ENCODE measurements at regions not wholly inside any gene's neighbourhood (a gene's known extent, or its start where the extent isn't known, plus 50 kb on each side); places are given as distances from the start of the nearest gene placed in this dataset.

DNA sequence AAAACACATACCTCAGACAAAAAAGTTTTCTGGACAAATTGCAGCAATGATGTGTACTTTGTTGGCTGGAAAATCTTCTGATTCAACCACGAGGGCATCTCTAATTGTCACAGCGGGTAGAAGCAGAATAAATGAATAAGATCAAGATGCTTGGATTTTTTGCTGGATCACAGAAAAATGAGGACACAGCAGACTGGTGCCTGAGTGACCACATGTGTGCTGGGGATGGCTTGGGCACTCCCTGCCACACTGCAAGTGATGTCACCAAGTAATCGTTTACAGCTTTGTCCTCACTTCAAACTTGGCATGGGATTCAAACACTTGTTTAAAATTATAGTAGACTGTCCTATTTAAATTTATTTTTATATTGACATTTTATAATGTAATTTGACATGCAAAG lies 557.0 kb downstream of the SPRY1 start:
- DNase-seq, result no peak

DNA sequence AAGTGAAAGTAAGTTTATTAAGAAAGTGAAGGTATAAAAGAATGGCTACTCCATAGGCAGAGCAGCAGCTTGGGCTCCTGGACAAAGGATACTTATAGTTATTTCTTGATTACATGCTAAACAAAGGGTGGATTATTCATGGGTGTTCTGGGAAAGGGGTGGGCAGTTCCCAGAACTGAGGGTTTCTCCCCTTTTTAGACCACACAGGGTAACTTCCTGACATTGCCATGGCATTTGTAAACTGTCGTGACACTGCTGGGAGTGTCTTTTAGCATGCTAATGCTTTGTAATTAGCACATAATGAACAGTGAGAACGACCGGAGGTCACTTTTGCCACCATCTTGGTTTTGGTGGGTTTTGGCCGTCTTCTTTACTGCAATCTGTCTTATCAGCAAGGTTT lies 557.6 kb downstream of the SPRY1 start:
- no peak for DNase-seq

DNA sequence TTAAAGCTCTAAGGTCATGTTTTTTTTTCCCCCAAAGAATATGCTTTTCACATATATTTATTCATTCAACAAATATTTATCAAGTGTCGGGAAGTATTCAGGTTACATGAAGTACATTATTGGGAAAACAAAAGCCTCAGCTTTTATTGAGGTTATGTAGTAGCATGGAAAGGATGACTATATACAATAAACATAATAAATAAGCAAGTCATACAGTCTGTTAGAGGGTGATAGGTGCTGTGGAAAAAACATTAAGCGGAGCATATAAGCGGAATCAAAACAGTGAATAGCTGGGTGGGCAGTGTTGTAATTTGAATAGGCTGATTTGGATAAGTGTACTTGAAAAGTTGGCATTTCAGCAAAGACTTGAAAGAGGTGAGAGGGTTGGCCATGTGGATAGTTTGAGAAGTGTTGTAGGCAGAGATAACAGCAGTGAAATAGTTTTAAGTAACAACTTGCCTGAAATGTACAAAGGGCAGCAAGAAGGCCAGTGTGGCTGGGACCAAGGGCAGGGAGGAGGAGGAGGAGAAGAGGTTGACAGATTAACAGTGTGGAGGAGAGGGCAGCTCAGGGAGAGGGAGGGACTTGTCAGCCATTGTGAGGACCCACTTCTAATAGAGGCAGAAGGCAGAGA lies 558.7 kb downstream of the SPRY1 start:
- no peak for DNase-seq

DNA sequence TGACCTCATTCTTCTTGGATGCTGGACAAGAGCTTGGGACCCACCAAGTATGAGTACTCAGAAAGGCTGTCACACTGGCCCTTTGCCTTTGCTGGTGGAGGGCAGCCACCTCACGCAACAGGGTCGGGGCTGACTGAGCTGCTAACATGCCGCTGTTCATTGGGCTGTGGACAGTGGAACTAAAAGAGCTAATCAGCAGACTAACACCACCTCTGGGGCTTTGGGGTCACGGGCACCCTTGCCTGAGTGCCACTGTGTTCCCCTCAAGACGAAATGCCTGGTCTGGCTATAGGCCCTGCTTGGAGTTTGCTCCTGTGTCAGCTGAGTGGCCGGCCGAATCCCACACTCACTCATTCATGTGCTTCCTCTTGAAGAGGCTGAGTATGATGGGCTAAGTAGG lies 559.6 kb downstream of the SPRY1 start:
- DNase-seq, result no peak

DNA sequence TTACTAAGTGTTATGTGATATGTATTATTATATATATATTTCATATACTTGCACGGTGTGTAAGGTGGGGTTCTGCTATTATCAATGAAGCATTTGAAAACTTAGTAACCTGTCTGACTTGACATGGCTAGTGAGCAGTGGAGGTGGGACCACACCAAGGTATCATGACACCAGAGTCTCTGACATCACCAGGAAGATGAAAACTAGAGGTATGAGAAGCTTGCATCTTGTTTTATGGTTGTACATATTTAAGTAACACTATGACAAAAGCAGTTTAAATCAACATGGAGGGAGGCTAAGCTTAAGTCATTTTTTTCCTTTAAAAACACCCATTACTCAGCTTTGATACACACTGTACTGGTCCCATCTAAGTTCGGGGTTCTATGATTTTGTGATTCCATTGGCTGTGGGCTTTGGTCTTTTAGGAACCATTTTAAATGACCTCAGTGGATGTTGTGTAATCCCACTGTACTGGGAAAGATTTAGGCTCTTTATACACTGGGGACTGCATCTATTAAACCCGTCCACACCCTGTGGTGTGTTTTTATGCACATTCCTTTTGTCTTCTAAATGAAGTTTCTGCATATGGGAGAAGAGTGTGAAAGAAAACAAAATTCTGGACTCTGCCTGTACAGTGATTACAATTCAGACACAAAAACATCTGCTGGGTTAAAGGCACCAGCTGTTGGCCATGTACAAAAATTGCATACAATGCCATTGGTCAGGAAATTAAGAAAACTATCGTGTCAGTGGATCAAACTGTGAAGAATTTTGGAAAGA lies 570.6 kb downstream of the SPRY1 start:
- no peak for DNase-seq

DNA sequence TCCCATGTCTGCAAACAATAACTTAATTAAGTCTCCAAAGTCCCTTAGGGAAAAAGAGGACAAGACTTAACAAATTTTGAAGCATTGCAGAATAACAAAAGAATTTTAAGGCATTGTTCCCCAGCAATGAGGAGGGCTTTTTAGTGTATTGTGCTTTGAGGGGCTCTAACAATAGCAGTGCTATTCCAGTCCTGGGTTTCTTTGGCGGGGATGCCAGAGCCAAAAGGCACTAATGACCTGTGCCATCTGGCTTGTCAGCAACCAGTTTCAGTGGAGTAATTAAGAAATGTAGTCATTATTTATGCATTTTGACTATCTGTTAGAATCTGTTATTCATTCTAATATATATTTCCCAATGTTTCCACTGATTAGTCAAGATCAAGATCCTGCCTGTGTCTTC lies 575.4 kb downstream of the SPRY1 start:
- DNase-seq, result no peak

DNA sequence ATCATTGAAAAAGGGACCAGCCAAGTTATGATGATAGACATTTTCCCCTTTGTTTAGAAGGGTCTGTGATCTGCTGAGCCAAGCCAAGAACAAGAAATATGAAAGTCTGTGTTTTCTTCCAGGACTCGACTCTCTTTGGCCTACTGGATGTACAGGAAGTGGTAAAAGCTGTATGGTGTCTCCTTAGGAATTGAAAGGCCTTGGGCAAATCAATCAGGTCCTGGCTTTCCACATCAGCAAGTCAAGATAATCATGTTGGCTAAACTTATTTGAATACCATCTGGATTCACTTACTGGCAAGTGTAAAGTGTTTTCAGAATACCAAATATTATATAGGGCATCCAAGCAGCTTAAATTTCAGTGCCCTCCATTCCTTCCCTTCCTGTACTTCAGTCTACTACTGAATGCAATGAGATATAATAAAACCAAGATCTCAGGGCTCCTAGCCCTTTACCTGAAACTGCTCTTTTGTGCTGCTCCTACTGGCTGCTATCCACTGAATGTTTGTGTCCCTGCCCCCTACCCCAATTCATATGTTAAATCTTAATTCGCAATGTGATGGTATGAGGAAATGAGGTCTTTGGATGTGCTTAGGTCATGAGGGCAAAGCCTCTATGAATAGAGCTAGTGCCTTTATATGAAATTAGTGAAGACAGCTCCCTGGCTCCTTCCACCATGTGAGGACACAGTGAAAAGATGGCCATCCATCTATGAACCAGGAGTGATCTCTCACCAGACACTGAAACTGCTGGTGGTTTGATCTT lies 578.0 kb downstream of the SPRY1 start:
- no peak for DNase-seq

DNA sequence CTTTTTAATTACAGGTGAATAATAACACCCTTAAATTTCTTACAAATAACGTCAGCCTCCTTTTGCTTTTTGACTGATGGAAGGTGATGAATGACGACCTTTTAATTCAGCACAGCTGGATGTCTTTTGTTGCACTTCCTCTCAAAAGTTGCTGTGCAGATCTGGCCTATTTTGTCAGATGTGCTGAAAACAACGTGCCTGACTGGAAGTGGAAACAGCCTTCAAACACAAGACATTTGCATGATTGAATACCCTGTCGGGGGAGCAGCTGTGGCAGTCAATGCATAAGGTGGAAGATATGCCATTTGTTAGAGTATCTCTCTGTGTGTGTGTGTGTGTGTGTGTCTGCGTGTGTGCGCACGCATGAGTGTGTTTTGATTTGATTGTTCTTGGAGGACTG lies 579.7 kb downstream of the SPRY1 start:
- no peak for DNase-seq

DNA sequence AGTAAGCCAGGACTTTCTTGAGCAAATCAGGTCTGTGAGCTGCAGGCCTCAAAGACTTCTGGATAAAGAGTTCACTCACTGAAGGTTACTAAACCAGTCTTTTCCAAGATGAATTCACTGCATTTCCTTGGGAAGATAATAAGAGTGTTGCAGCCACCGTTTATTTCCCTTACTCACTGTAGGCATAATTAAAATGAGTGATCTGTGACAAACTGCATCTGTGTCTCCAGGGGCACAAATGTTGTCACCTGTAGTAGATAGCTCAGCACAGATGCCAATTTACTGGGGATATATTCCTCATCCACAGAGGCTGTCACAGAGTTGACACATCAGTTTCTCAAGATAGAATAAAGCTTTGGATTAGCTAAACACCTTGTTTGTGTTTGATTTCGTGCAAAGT lies 580.2 kb downstream of the SPRY1 start:
- no peak for DNase-seq

DNA sequence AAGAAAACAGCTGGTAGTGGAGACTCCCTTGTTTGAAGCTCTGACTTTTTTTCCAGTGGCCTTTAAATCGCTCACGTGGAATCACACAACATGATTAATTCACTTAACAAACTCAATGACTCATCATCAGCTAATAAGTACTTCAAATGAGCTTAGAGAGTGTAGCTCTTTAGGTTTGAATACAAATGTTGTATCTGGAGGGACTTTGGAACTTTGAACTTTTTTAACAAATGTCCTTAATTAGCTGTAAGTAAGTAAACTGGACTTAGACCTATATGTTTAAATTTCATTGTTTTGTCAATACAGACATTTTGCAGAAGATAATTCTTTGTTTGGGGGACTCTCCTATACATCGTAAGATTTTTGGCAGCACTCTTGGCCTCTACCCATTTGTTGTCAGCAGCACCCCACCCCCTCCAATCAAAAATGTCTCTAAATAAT lies 581.1 kb downstream of the SPRY1 start:
- no peak for DNase-seq

DNA sequence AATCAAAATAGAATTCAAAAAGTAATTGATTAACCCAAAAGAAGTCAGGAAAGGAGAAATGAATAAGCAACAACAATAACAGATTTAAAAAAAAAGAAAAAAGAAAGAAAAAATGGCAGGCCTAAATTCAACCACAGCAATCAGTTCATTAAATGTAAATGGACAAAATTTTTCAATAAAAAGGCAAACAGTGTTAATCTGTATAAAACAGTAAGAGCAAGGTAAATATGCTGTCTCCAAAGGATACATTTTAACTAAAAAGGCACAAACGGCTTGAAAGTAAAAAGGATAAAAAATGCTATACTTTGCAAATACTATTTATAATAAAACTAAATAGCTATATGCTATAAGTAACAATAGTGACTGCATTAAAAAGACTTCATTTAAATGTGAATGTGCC lies 582.0 kb downstream of the SPRY1 start:
- no peak for DNase-seq

DNA sequence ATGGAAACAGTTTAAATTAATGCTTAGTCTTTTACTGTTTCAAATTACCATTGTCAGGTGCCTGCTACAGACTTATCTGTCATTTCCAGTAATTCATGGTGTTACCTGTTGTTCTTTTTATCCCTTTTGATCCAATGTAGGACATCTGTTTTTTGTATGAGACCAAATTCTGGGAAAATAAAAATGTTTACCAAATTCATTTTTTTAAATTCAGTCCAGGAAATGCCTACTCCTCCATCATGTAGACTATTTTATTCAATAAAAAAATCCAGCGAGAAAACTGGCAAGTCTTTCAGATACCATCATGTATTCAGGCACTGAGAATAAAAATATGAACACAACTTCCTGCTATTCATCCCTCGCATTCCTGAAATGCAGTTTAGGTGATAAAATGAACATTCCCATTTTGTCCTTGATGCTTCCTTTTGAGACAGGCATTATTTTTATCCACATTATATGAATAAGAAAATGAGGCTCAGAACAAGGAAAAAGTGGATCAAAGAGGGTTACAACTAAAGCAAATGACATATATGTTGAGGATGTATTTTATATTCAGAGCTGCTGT lies 584.2 kb downstream of the SPRY1 start:
- DNase-seq, result no peak

DNA sequence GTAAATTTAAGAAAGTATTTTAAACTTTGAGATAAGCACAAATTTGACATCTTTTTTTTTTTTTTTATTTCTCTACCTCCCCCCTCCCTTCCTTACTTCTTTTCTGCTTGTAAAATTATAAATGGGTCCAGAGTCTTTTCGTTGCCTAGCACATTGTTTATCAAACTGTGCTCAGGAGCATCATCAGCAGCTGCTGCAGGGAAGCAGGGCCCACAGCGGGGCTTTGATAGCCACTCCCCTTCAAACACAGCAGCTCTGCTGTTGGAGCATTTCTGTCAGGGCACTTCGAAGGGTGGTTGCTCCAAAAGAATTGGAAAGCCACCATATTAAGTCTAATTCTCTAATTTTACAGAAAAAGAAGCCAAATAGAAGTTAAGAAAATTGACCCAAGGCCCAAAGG lies 588.3 kb downstream of the SPRY1 start:
- DNase-seq, result no peak

DNA sequence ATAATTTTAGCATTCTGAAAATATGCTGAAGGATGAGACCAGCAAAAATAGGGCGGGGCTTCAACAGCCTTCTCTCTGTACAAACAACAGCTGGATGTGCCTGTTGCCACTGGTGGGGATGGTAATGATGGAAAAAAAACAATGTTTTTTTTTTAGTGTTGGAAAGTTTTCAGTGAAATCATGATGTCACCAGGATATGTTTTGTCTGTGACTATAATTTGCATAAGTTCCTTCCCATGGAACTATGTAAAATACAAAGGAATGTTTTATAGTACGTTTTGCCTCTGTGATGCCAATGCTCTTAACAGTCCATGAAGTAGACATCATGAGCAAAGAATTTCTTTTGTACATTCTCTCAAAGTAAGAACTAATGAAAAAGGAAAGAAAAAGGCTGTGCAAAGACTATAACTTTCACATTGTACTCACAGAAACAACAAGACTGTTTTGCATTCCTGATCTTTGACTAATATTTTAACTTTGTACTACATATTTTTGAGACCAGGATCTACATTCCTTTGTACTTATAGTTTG lies 589.7 kb downstream of the SPRY1 start:
- peak; percentile 52 for DNase-seq

DNA sequence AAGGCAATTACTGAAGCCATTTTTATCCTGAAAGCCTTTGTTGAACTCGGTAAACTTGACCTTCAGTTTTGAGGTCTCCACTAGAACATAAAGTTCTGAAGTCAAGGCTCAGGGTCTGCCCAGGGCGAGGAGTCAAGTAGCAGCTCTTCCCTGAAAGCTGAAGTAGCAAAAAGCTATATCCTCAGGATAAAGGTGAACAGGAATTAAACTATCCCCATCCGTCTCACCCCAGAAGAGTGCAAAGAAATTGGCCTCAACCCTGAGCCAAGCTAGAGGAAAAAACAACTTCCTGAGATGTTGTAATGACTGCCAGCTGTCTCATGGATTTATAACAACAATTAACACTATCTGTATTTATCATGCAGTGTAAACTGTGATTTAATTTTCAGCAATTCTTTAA lies 590.8 kb downstream of the SPRY1 start:
- DNase-seq, result no peak

DNA sequence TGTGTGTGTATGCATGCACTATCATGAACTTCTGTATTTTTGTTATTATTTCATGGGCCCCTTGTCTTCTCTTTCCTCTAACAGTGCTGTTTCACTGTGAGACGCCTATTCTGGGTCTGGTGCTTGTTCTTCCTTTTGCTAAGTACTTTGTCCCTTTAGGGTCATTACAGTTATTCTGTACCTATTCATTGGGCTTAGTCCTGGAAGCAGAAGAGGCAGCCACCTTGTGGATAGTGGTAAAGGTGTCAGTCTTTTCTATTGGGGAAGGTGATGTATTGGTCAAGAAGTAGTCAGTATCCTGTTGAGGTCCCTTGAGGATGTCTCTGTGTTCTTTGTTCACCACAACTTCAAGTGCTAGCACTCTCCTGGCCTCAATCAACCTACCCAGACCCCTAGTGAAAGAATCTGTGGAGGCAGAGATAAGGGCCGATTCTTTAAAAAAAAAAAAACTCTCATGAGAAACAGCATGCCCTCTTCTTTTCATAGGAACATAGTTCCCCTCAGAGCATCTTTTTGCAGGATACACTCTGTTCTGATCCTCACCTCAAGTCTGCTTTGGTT lies 593.8 kb downstream of the SPRY1 start:
- DNase-seq, result no peak

DNA sequence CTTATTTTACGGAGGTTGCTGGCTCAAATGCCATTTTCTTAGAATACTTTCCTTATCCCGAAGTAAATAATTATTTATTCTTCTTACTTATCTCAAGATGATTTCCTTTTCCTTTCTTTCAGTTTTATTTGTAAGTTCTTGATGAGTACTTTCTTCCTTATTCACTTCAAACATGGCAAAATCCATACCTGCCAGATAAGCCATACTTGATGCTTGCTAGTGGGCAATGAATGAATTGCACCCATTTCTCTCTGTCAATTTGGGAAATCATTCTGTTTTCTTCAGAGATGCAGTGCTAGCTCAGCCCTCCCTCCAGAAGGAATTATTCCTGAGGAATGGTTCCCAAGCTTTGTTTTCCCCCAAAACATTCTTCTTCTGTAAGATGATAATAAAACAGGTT lies 598.3 kb downstream of the SPRY1 start:
- no peak for DNase-seq

DNA sequence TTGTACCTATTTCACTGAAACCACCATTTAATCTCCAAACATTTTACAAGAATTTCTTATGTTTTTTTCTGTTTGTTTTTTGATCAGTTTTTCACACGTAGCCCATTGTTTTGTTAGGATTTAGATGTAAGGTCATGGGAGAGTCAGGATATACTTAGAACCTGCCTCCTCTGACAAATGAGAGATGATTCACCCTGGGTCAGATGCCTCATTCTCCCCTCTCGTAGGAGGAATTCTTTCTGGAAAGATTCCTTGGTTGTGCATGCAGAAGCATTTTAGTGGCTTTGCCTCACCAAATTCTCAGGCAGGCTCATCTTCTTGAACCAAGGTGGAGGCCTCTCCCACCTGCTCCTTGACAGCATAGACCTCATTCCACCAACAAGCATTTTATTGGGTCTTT lies 599.3 kb downstream of the SPRY1 start:
- peak; percentile 70 for DNase-seq

DNA sequence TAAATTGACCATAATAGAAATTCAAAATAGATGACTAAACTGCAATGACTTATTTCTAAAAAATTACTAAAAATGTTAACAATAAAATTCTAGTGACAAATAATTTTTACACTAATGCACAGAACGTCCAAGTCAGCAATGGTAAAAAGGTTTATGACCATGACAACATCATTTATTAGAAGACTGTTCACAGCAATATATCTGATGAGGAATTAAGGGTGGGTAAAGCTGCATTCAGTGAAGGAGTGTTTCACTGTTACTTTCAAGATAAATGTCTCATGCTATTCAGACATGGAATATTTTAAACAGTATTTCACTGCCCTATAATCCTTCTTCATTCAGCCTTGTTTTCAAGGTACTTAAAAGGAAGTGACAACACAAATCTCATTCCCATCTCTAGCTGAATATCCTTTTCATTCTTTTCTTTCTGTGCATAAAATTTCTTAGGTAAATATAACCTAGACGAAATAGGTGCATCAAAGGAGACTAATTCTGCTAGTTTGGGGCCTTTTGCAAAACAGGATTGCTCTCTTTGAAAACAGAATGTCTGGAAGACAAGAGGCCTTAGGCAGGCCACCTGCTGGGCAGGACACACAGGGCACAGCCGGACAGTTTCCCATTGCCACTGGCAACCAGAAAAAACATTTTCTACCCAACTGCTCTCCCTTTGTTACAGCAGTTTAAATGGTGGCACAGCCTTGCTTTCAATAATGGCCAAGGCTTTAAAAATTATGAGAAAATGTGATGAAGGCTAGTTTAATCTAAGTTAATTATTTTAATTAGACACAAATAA lies 600.3 kb downstream of the SPRY1 start:
- no peak for DNase-seq

DNA sequence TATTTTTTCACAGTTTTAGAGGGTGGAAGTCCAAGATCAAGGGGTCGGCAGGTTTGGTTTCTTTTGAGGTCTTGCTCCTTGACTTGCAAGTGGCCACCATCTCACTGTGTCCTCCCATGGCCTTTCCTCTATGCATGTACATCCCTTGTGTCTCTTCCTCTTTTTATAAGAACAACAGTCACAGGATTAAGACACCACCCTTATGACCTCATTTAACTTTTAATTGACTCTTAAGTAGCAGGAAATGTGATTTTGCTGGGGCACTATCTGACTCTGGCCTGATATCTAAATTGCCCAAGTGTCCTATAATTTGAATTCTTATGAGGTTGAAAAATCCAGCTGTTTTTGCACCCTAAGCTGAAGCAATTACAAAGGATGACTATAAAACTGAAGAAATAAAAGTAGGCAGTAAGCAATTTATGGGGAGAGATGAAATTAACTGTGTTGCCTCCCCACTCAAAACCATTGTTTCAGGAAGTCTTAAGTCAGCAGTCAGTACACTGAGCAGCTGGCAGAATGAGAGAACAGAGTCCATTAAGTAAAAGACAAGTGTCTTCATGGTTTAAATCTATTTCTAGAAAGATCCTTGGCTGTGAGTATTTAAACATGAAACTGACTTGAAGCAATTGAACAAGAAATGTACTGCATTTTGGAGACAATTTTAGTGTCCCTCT lies 601.3 kb downstream of the SPRY1 start:
- DNase-seq, result no peak

DNA sequence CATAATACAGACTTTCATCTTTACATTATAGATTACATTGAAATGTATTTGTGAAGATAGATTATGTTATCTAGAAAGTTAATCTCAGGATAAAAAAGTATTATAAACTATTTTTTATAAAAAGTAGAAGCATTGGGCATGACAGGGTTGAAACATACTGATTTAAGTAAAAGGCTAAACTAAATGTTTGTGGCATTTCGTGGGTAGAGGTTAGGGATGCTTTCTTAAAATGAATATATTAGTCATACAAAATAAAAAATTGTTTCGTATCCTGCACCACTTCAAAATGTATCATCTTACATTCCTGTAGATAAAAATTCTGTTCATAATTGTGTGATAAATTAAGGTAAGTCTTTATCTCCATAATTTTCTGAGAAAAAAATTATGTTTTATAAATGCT lies 603.6 kb downstream of the SPRY1 start:
- no peak for DNase-seq

DNA sequence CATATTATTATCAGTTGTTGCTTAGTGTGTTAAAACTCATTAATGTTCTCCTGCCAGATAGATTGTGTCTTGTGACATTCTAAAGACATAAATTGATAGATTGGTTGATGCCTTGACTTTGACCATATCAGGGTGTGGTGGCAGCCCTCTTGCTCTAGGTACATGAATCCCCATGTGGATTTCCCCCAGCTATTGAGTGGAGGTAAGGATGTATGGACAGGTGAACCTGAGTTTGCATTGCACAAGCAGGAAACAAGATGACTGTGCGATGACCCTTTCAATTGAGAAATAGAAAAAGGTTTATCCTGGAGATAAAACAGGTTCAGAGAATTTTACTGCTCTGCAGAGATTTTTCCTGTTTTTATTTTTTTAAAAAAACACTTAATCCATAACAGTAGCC lies 619.2 kb downstream of the SPRY1 start:
- DNase-seq, result no peak
